ENCODE measurements at regions not wholly inside any gene's neighbourhood (a gene's known extent, or its start where the extent isn't known, plus 50 kb on each side); places are given as distances from the start of the nearest gene placed in this dataset.

- TF ChIP-seq POLR2A (IDR thresholded peaks at IDR 0.05) (no peak), CTCF (IDR thresholded peaks at IDR 0.05) (no peak)
These were observed 120.7 kb upstream of the SOD1 start for GRCh38 chr21:31538816-31539215.
